ENCODE measurements at regions not wholly inside any gene's neighbourhood (a gene's known extent, or its start where the extent isn't known, plus 50 kb on each side); places are given as distances from the start of the nearest gene placed in this dataset.

GRCh38 chr13:22469452-22469851 is 711.3 kb upstream of the SGCG start:
- TF ChIP-seq, protein P1, sequence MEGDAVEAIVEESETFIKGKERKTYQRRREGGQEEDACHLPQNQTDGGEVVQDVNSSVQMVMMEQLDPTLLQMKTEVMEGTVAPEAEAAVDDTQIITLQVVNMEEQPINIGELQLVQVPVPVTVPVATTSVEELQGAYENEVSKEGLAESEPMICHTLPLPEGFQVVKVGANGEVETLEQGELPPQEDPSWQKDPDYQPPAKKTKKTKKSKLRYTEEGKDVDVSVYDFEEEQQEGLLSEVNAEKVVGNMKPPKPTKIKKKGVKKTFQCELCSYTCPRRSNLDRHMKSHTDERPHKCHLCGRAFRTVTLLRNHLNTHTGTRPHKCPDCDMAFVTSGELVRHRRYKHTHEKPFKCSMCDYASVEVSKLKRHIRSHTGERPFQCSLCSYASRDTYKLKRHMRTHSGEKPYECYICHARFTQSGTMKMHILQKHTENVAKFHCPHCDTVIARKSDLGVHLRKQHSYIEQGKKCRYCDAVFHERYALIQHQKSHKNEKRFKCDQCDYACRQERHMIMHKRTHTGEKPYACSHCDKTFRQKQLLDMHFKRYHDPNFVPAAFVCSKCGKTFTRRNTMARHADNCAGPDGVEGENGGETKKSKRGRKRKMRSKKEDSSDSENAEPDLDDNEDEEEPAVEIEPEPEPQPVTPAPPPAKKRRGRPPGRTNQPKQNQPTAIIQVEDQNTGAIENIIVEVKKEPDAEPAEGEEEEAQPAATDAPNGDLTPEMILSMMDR (IDR thresholded peaks at IDR 0.05) = no peak
- no peak for TF ChIP-seq EZH2 (IDR thresholded peaks at IDR 0.05; ENCODE audit: borderline replicate concordance, insufficient read depth, low read depth, low read length, poor library complexity, severe bottlenecking)

Data from B cell (primary cell).